RKO (cell line): ENCODE measurements at regions not wholly inside any gene's neighbourhood (a gene's known extent, or its start where the extent isn't known, plus 50 kb on each side); places are given as distances from the start of the nearest gene placed in this dataset.
"Not testable (repeated sequence)": the region's sequence is repeated elsewhere in the genome, so short reads cannot be mapped to it uniquely, and the experiment has no call there.

Experiments
- DNase-seq: peaks from one replicate; pipeline ENCODE4 v3.0.0-alpha.2; 2016; ENCODE audit warnings: low spot score

DNA sequence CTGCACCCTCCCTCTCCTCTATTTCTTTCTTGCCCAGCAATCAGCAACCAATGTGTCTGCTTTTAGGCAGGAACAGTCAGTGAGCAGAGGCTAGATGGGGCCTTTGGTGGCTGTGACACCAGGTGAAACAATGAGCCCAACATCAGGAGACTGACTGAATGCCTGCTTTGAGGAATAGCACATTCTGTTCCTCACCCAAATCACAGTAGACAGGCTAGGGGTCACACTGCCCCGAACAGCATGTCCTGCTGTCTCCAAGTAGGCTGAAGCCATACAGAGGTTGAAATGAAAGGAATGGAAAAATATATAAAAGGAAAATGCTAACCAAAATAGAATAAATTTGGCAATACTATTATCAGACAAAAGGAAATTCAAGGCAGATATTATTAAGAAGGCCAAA, 122.5 kb upstream of the GDNF start:
- no peak for DNase-seq

DNA sequence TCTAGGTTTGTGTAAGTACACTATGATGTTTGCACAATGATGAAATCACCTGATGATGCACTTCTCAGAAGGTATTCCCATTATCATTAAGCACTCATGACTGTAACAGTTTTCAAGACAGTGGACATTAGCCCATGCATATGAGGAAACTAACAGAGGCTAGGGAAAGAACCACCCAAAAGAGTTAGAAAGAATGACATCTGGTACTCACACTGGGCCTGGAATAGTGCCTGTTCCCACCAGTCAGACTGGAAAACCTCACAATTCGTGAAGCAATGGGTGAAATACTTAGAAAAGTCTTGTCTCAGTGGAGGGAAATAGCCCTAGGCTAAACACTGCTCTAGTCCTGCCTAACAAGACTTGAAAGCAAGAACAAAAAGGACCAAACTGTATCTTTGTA, 117.4 kb upstream of the GDNF start:
- no peak for DNase-seq

DNA sequence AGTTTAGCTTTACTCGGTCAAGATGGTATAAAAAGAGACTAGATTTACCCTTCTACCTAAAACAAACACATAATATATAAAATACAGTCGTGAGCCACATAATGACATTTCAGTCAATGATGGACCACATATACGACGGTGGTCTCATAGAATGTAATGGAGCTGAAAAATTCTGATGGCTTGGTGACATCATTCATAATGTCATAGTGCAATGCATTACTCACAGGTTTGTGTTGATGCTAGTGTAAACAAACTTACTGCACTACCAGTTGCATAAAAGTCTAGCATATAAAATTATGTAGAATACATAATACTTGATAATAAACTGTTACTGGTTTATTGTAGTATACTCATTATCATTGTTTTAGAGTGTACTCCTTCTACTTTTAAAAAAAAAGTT, 115.9 kb upstream of the GDNF start:
- no peak for DNase-seq

DNA sequence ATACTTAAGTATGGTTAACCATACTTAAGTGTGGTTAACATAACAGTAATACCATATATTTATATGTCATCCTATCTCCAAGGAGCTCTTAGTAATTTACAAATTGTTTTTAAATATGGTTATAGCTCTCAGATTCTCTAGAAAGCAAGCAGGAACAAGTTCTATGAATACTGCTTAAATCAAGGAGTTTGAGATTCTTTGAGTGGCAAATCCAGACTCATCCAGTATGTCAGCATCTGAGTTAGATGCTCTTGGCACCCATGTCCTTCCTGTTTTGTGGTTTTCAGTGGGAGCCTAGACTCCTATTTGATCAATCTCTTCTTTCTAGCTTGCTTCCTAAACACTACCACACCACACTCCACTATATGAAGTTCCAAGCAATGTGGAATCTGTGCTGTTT, 114.7 kb upstream of the GDNF start:
- DNase-seq = no peak

DNA sequence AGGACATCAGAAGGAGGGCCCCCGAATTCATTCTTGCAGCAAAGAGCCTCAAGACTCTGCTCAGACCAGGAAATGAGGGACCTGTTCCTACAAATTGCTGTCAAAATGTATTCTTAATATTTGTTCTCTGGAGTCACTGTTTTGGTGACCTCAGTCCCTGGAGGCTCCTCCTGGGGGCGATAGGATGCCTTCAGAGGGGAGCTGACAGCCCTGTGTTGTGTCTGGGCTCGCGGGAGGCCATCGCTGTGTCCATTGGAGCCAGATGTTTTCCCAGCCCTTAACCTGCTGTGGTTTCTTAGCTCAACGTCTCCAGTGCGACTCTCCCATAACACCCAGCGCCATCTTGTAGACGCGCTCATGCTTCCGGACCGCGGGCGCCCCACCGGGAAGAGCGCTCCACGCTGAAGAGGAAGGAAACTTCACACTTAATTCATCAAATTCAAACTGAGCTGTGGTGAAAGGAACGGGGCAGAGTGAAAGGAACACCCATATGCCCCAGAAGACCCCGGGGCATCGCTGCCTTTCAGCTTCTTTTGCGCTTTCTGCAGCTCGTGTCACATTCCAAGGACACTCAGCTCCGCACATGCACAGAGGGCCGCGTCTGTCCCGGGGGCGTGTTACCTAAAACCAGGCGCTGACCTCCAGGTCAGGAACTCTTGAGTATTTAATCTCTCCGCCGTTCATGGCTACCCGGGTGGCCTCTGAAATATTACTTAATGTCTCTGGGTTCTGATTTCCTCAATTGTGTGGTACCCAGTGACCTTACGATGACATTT, 112.3 kb upstream of the GDNF start:
- no peak for DNase-seq

DNA sequence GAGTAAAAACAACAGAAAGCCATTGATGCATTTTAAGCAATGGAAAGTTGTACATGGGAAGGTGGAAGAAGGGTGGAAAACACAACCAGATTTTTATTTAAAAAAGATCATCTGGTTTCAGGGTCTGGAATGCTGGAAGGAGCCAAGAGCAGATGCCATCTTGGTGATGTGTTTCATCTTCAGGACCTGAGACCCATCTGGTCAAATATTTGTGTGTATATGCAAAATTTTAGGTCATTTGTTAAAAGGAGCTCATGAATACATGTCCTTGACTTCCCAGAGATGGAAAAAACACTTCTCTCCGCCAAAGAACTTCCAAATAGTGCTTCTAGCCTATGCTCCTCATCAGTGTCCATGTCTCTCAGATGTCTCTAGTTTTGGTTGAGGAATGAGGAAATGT, 110.6 kb upstream of the GDNF start:
- no peak for DNase-seq

DNA sequence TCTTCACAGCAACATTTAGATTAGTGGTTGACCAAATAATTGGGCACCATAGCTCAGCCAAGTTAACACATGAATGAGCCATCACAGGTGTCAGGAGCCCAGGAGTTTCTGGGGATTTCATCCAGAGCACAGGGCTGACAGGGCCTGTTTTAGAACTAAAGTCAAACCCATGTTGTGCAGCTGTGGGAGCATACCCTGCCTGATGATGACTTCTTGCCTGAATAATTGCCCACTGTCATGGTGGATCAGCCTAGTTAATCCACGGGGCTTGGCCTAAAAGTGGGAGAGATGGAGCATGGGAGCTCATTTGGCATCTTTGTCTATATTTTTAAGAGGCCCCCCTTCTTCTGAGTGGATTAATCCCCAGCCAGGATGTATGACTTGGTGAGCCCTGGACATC, 105.6 kb upstream of the GDNF start:
- DNase-seq = no peak

DNA sequence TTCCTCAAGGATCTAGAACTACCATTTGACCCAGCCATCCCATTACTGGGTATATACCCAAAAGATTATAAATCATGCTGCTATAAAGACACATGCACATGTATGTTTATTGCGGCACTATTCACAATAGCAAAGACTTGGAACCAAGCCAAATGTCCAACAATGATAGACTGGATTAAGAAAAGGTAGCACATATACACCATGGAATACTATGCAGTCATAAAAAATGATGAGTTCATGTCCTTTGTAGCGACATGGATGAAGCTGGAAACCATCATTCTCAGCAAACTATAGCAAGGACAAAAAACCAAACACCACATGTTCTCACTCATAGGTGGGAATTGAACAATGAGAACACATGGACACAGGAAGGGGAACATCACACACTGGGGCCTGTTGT, 103.3 kb upstream of the GDNF start:
- not testable (repeated sequence) for DNase-seq

DNA sequence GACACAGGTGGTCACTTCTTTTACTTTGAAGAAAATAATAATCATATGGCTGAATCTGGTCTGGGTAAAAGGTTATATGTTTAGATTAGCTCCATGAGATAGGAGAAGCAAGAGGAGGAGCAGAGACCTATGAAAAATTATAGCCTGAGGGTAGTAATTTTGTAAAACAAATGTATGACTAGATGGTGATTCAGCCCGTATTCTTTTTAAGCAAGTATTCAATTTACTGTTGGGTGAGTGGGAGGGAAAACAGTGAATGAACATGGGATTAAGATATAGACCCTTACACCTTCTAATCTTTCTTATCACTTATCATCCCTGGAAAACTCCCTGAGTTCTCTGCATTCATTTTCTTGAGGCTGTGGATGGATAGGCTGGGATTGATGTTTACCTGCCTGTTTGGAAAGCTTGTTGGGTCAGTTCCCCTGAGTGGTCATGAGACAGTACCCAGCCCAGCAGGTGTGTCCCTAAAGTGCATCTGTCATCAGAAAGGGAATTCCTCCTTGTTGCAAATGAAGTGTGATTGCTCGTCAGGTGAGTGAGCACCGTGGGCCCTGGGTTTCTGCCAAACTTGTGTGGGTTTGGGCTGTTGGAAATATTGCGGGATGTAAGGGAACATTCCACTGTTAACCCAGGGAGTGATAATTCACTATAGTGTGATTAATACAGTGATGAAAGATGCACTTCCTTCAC, 101.2 kb upstream of the GDNF start:
- DNase-seq = no peak

DNA sequence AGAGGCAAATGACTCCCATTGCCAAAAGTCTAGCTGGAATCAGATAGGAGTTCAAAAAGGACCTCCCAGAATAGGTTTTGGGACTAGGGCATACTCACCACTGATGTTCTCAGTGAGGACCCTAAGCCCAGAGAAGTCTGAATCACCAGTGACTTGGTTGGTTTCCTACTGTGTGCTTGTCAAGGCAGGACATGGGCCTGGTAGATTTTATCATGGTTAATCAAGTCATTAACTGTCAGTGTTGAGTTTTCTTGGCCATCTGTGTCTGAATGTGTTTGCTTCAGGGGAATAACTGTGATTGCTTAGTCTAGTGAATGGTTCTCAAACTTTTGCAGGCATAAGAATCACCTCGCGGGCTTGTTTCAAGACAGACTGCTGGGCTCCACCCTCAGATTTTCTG, 99.0 kb upstream of the GDNF start:
- no peak for DNase-seq

DNA sequence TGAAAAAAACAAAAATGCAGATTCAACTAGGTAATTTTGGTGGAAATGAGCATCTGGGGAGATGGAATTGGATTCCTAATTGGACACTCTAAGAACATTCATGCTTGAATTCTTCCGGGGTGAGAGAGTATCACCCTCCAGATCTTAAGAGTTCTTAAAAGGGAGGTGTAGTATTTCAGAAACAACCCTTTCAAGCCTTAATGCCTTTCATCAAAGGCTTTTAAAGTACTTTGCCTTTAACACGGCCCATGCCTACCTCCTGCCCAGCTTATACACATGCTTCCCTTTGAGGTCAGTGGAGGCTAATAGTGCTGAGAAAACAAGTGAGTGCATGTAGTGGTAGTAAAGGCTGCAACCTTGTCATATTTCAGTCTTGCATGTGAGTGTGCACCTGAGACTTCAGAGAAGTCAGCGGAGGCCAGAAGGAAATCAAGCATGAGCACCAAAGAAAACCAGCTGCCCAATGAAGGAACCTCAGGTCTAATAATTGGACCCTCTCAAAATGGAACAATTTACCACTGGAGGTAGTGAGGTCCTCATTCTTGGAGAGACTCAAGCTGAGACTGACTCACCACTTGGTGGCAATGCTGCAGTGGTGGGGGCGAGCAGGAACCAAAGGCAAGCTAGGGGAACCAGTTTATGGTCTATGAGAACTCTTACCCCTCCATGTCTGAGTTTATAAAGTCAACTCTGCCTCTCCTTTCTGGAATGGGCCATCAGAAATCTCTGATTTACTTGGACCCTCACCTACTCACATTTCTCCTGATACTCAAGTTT, 98.4 kb upstream of the GDNF start:
- DNase-seq = no peak

DNA sequence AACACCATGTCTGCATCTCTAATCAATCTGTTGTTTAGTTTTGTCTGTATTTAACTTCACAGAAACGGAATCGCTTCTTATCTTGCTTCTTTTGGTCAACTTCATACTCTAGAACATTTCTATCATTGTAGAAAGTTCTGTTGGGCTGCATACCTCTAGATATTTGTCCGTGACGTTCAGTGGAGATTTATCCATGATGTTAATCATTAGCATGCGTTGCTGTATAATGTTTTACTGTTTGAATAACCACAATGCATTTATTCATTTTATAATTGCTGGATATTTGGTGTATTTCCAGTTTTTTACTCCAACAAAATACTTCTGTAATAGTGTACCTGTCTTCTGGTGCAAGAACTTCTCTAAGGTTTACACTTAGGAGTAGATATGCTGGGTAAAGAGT, 96.2 kb upstream of the GDNF start:
- DNase-seq = no peak

DNA sequence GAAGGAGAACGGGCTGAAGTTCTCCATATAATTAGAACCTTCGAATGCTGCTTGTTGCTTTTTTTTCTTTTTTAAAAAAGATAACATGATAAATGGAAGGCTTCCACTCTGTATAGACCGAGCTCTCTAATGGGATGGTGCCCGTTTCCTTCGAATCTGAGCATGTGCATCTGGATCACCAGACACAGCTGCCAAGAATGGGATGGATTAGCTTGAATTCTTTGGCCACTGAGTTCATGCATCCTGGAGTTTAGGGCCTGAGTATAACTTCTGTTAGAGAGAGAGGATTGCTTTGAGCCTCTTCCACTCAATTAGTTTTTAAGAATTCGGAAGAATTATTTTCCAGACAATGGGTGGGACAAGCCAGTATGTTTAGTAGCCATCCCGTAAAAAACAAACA, 93.7 kb upstream of the GDNF start:
- no peak for DNase-seq

DNA sequence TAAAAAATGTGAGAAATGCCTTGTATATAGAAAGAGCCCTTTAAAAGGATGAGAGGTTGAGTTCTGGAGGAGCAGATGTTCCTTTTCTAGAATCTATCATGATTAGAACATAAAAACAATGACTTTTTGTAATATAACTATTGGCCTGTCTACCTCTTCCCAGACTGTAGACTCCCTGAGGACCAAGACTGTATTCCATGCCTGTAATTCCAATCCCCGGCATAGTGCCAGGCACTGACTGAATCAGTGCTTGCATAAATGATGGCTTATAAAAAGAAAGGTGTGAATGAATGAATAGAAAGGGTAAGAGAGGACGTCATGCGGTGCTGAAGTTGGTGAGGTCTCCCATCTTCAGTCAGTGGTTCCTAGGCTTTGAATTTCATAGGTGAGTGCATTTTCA, 92.6 kb upstream of the GDNF start:
- DNase-seq = no peak

DNA sequence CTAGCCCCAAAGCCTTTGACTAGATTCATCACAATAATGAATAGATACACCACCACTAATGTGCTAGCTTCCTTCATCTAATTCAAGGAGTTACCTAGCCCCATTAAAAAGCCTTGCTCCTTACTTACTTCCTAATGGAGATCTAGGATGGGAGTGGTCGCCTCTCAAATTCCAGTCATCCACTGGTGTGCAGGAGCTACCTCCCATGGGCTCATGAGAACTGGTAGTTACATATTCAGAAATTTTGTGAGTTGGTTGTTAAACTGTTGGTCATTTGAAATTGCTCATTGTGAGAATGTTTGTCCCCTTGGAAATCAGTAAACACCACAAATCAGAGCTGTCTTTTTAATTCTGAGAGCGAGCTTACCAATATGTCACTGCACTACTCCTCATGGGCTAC, 91.7 kb upstream of the GDNF start:
- DNase-seq = no peak

DNA sequence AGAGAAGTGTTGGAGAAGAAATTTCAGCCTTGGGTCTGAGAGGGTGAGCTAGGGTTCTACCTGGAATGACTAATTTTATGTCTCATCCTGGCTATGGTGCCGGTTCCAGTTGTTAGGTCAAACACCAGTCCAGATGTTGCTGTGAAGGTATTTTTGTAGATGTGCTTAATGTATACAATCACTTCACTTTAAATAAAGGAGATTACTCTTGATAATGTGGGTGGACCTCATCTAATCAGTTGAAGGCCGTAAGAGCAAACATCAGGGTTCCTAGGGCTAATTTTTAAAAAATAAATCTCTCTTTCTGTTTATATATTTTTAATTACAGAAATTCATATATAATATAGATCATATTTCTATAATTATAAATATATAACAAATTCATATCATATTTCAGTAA, 90.5 kb upstream of the GDNF start:
- DNase-seq = no peak

DNA sequence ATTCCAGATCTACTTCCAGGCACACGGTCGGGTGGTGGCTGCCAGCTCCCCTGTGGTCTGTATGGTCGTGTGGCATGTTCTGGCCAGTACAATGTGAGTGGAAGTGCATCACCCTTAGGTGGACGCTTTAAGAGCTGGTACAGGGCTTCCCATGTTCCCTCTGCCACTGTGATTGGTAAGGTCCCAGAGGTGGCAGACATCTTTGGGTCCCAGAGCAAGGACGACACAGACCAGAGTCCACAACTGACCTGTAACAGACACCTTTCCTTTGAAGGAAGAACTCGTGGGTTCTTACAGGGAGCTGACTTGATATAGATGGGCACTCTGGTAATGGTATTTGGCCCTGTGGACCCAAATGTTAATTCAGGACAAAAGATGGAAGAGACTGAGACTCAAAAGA, 90.0 kb upstream of the GDNF start:
- DNase-seq = no peak

DNA sequence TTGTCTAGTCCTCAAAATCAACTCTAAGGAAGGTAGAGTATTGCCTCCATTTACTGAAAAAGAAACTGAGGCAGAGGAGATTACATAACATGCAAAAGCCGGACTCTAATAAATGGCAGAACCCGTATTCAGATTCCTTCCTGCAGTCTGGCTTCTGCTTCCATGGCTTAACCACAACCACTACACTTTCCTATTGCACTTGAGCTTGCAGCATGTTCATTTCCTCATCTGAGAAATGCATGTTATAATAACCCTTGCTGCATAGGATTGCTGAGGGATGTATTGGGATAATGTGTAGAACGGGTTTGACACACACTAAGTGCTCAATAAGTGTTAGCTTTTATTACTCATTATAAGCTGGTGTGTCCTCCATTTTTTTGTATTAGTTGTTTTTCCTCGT, 87.9 kb upstream of the GDNF start:
- DNase-seq = not testable (repeated sequence)

DNA sequence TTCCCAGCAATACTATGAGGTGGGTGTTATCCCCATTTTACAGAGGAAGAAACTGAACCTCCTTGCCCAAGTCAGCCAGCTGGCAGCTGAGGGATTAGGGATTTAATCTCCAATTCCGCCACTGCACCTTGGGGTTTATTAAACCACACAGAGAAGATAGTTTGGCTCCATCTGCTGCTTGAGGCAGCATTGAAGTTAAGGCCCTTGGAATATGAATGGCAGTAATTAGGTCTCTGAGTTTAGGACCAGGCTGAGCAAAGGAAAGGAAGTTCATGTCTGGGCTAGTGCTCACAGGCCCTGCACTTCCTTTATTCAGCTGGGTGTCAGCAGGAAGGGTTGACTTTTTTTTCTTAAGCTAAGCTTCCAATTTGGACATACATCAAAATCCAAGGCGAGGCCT, 86.9 kb upstream of the GDNF start:
- no peak for DNase-seq

DNA sequence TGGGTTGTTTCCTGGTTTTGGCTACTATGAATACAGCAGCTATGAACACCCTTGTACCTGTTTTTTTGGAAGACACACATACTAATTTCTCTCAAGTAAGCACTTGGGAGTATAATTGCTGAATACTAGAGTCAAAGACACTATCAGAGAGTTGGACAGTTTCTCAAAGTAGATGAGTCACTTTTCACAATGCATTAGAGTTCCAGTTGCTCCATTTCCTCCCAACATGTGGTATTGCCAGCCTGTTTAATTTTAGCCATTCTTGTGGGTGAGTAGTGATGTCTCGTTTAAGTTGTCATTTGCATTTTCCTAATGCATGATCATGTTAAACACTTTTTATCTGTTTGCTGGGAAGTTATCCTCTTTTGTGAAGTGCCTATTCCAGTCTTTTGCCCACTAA, 81.6 kb upstream of the GDNF start:
- DNase-seq = peak; percentile 1

DNA sequence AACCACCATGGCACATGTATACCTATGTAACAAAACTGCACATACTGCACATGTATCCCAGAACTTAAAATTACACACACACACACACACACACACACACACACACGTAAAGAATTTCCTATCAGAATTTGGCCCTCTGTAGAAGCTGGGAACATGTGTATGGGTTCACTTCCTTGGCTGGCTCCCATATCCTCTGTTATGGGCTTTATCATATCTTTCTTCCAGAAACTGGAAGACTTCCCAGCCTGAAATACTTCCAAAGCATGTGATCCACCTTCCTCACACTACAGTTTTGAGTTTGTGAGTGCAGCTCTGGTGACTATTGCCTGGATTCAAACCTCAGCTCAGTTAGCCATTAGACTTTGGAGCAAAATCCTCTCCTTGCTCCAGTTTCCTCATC, 78.6 kb upstream of the GDNF start:
- no peak for DNase-seq

DNA sequence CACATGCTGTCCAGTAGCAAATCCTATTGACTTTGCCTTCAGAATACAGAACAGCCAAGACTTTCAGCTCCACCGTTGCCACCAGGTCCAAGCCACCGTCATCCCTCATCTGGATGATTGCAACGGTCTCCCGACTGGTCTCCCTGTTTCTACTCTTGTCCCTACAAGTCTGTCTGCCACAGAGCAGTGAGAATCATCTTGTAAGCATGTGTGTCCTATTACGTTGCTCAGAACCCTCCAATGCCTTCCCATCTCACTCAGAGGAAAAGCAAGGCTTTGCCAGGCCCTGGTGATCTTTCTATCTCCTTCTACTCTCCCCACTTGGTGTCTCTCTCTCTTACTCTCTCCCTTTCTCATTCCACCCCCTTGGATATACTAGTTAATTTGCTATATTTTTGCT, 76.7 kb upstream of the GDNF start:
- DNase-seq = no peak

DNA sequence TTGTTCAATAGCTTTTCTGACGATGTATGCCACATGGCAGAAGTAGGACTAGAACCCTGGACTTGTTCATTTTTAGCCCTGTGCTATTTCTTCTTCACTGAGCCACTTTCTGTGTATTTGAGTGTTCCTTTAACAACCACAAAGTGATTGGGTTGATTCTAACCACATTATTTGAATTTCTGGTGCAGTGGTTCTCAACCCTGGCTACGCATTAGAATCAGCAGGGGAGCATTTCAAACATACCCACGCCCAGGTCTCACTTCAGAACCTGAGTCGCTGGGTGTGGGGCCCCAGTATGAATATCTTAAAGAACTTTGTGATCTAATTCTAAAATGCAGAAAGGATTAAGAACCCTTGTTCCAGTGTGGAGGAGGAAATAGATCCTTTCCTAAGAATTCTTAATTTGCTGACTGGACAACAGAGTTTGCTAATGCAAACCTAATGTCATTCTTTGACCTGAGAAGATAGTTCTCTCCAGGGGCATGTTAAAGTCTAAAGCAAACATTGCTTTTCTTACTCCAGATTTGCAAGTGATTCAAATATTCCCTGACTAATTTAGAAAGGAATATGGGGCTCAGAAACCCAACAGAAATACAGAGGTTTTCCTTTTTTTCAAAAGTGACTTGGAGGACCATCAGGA, 75.4 kb upstream of the GDNF start:
- no peak for DNase-seq
